Dedifferentiated amniotic fluid mesenchymal stem cell (primary cell): ENCODE measurements at regions not wholly inside any gene's neighbourhood (a gene's known extent, or its start where the extent isn't known, plus 50 kb on each side); places are given as distances from the start of the nearest gene placed in this dataset.
"Not testable (repeated sequence)": the region's sequence is repeated elsewhere in the genome, so short reads cannot be mapped to it uniquely, and the experiment has no call there.

Experiments
- DNase-seq: peaks from one replicate; pipeline ENCODE4 v3.0.0-alpha.2; 2016; ENCODE audit errors: extremely low spot score

DNA sequence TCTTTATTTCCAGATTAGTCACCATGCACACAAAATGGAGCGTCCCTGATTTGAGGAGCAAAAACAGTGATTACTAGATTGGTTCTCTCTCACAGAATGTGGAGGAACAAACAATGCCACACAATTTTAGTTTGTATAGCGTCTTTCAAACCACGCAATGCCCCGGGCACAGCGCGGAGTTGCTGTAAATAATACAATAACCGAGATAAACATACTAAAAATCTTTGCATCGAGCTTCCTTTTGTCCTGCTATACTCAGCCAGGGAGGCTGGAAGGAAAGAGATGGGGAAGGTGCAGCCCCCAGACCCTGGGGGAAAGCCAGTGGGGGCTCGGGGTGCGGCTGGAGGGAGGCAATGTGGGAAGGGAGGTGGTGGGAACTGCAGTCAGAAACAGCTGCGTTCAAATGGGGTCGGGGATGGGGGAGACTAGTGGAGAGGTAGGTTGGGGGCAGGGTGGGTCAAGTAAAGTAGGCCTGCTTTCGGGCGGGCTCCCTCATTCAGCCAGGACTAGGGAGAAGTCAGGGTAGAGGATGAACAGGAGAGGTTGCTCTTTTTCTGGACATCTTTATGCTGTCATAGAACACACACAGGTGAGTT is 366.3 kb downstream of the RPS6KC1 start:
- no peak for DNase-seq

GRCh38 chr1:213417846-213418245 is 366.8 kb downstream of the RPS6KC1 start:
- DNase-seq = no peak

DNA sequence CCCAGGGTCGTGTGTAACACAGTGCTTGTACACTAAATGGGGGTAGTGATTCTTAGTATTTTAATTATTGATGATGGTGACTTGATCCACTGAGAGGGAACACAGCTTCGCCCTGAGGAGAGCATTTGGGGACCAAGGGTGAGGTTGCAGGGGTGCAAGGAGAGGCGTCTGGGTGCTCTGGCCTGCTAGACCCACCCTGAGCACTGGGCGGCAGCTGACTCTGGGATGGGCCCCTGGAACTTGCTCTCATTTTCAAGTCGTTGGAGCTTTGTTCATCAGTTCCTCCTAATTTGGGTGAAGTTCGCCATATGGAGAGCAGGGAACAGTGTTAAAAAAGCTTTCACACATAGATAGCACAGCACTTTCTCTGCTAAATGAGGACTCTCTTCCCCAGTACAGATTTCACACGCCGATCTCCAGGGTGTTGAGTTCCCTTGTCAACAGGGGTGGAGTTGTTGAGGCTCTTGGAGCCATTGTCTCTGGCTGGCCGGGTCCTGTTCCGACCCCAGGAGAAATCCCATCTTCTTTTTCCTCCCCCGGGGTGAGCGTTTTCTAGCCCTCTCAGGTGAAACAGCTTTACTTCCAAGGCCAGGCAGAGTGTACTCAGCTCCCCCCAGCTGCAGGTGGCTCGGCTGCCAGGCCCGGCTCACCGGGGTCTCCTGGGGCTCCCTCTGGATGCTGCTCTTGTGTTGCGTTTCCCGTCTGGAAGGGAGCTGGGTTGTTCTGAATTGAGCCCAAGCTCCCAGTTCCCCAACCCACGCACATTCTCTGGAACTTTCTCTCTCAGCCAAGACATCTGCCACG is 367.4 kb downstream of the RPS6KC1 start:
- DNase-seq = no peak

GRCh38 chr1:213419401-213420030 is 368.5 kb downstream of the RPS6KC1 start:
- DNase-seq = no peak

GRCh38 chr1:213421178-213421577 is 370.1 kb downstream of the RPS6KC1 start:
- not testable (repeated sequence) for DNase-seq

GRCh38 chr1:213423041-213423440 is 372.0 kb downstream of the RPS6KC1 start:
- DNase-seq = no peak

DNA sequence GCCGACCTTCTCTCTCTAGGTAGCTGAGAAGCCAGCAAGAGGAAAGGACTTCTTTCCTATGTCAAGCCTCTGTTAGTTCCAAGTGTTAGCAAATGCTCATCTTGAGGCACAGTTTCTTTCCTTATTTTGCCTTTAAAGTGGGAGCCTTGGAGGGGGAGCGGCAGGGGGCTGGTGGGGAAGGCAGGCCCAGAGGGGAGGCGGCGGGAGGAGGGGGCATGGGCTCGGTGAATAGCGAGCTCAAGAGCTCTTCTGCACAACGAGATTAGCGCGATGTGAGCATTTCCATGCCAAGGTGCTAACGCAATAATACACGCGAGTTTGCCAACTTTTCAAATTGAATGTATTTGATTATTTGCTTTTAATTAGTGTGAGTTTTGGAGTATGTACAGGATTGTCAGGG is 372.6 kb downstream of the RPS6KC1 start:
- DNase-seq = no peak

DNA sequence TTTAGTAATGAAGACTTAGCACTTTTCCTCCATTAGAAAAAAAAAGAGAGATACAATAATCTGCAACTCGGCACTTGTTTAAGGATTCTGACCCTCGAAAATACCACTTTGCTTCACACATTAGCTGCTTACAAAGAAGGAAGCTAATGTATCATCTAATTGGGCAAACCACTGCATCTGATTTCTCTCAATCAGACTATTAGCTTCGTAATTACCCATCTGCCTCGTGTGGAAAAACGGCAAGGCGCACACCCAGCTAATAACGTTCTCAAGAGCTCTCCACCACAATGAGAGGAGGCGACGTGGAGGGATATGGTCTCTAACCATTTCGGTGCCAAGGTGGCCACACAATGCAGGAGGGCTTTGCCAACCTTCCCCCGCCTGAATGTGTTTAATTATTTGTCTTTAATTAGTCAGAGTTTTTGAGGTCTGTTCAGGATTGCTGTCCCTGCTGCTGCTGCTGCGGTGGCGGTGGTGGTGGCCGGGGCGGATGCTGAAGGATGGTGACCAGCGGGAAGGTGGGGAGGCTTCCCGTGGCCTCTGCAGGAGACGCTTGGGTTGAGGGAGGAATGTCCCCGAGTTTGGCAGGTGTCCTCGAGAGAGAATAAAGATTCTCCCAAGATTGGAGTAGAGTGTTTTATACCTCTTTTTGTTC is 374.5 kb downstream of the RPS6KC1 start:
- DNase-seq = no peak

GRCh38 chr1:213429642-213430041 is 378.6 kb downstream of the RPS6KC1 start:
- no peak for DNase-seq

DNA sequence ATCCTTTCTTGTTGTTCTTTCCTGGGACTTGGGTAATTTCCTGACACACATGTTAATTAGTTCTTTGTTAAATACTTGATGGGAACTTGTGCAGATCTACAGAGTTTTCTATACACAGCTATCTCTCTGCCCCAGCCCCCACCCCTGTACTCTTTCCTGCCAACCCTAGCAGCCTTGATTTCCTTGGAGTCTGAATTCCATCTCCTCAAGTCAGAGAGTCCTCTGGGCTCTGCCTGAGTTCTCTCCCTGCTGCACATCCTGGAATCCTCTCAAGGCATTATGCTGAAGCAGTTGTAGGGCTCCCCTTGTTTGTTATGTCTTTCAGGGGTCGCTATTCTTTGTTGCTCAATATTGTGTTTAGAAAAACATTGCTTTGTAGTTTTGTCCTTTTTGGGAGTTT is 384.7 kb downstream of the RPS6KC1 start:
- DNase-seq = no peak

DNA sequence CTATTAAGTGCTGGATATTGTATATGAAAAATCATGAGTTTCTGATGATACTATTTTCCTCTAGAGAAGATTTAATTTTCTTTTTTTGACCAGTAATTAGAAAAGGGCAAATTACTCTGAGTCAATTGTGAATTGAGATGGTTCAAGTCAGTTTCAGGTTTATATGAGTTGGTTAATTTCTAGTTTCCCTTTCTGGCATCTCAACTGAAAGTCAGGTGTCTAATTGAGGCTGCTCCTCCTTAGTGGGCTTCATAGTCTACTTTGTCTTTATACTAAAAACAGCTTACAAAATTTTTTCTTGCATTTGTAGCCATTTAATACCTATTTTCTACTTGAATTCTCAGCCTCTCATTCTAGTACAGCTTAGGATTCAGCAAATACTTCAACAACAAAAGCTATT is 387.3 kb downstream of the RPS6KC1 start:
- DNase-seq = no peak

GRCh38 chr1:213439703-213440102 is 388.7 kb downstream of the RPS6KC1 start:
- DNase-seq = no peak

DNA sequence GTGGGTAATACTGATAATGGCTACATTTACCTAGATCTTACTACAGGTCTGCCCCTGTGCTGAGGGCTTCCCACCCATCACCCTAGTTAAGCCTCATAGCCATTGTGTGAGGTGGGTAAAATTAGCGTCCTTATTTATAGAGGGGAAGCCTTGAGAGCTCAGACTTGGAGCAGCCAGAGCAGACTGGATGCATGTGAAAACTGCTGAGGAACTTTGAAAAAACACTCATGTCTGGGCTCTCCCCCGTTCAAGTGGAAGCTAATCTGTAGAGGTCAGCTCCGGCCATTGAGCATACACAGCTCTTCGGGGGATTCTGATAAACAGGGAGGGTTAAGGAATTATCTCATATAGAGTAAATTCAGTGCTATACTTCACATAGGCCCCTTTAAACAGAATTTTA is 389.7 kb downstream of the RPS6KC1 start:
- DNase-seq = no peak

- DNase-seq = no peak
Observed at GRCh38 chr1:213443415-213443814, 392.4 kb downstream of the RPS6KC1 start.

DNA sequence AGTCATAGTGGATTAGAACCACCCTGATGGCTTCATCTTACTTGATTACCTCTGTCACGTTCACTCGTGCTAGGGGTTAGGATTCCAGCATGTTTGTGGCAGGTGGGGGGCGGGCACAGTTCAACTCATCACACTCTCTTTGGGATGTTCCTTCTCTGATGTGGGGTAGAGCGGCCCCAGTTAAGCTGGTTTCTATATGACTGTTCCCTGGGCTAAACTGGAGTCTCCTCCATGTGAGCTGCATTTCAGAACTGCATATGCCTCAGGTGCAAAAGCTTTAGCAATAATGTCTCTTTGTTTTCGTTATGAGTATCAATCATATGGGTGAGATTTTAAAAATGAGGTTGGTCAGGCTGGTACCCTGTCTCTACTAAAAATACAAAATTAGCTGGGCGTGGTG is 393.2 kb downstream of the RPS6KC1 start:
- no peak for DNase-seq

DNA sequence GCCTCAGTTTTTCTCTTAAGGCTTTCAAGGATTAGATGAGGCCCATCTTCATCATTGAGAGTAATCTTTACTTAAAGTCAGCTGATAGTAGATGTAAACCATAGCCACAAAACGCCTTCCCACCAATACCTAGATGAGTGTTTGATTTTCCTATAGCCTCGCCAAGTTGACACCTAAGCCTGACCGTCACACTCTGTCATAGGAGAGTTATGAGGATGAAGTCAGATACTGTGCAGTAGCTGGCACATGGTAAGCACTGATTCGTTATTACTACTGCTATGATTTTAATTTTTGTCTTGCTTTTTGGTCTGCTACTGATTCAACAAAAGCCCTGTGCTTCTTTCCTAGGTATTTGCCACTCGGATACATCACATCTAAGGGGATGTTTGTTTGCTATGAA is 395.5 kb downstream of the RPS6KC1 start:
- DNase-seq = no peak

- DNase-seq = no peak
Observed at GRCh38 chr1:213448360-213448759, 397.3 kb downstream of the RPS6KC1 start.

DNA sequence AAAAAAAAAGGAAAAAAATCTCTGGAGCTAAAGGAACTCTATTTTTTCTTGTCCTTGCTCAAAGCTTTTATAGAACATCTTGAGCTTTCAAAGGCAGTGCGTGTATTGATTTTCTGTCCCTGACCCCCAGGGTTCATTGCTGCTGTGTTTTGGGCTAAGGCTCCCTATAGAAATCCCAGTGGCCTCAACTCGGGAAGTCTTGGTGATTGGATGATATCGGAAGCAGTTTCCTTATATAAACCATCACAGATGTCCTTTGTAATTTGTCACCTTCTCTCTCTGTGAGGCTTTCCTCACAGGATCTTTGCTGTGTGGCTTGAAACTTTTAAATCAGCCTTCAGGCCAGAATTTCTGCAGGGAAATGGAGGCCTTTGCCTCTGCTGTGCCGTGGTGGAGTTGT is 397.7 kb downstream of the RPS6KC1 start:
- no peak for DNase-seq

DNA sequence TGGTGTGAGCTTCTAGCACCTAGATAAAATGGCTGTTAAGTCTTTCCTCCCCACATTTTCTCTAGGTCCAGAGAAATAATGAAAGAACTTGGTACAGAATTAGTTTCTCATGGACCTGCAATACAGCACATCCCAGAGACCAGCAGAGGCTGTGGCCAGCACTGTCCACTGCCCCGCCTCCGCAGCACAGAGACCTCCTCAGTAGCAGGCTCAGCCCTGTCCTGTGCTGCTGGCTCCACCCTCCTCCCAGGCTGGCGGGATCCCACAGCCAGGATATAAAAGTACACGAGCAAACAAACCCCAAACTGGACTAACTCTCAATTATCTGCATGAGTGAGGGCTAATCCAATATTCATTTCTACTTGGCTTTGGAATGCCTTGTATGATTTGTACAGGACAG is 401.5 kb downstream of the RPS6KC1 start:
- no peak for DNase-seq

GRCh38 chr1:213457186-213457585 is 406.1 kb downstream of the RPS6KC1 start:
- DNase-seq = no peak

- no peak for DNase-seq
Observed at GRCh38 chr1:213457733-213458132, 406.7 kb downstream of the RPS6KC1 start.

- DNase-seq = not testable (repeated sequence)
Observed at GRCh38 chr1:213462374-213462773, 411.3 kb downstream of the RPS6KC1 start.
